Thoracic aorta (tissue), 2 donors: ENCODE measurements at regions not wholly inside any gene's neighbourhood (a gene's known extent, or its start where the extent isn't known, plus 50 kb on each side); places are given as distances from the start of the nearest gene placed in this dataset.

Source experiments
- ATAC-seq: fragments of 150-250 bp; one replicate; pipeline ENCODE4 v1.8.0; 2017; ENCODE audit warnings: low read depth; ENCODE audit not compliant: insufficient number of reproducible peaks, low FRiP score
- DNase-seq: peaks from one replicate; pipeline ENCODE4 v3.0.0-alpha.2; 2020; ENCODE audit warnings: low spot score
- H3K27ac ChIP-seq, 2 donors: fragments of 200-600 bp; sonication (generic); 1 replicate in 1 of 2; 2 replicates in 1 of 2; pipeline ENCODE4 v1.5.1; 2016; ENCODE audit warnings: mild to moderate bottlenecking in 2 of 2, moderate library complexity in 2 of 2
- H3K27me3 ChIP-seq: fragments of 200-600 bp; sonication (generic); replicated peaks from 2 replicates; pipeline ENCODE4 v1.6.0; 2016; ENCODE audit warnings: mild to moderate bottlenecking; ENCODE audit not compliant: insufficient read depth
- H3K36me3 ChIP-seq: fragments of 200-600 bp; sonication (generic); one replicate; pipeline ENCODE4 v1.5.1; 2016
- H3K4me1 ChIP-seq, 2 donors: fragments of 200-600 bp; sonication (generic); 1 replicate in 1 of 2; 2 replicates in 1 of 2; pipeline versions ENCODE4 v1.5.1 to v1.6.0; 2016; ENCODE audit warnings: low read depth in 2 of 2, mild to moderate bottlenecking in 1 of 2; ENCODE audit not compliant: control insufficient read depth in 1 of 2
- H3K4me3 ChIP-seq: fragments of 200-600 bp; sonication (generic); 2 replicates; pipeline ENCODE4 v1.5.1; 2016; ENCODE audit warnings: mild to moderate bottlenecking
- H3K9me3 ChIP-seq: fragments of 200-600 bp; sonication (generic); 2 replicates; pipeline ENCODE4 v1.5.1; 2016
- TF ChIP-seq, protein P1 (sequence below): fragments of 200-600 bp; sonication (generic); IDR thresholded peaks from one replicate; pipeline ENCODE4 v1.5.1; 2019; ENCODE audit warnings: antibody characterized with exemption

DNA sequence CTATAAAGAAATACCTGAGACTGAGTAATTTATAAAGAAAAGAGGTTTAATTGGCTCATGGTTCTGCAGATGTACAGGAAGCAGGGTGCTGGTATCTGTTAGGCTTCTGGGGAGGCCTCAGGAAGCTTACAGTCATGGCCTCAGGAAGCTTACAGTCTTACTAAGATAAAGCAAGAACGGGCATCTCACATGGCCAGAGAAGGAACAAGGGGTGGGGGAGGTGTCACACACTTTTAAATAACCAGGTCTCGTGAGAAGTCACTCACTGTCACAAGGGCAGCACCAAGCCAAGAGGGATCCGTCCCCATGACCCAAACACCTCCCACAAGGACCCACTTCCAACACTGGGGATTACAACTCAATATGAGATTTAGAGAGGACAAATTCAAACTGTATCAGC lies 192.8 kb upstream of the B3GAT1 start:
- Histone ChIP-seq H3K9me3 (no peaks in the 10 kb centered on the region), H3K27me3 (no peaks in the 10 kb centered on the region), H3K4me1 (no peaks in the 10 kb centered on the region), H3K36me3 (no peaks in the 10 kb centered on the region), H3K27ac (no peak overlapping the region), H3K4me3 (no peak overlapping the region)
- DNase-seq (no peak), ATAC-seq (no peak)
- TF ChIP-seq, protein P1, sequence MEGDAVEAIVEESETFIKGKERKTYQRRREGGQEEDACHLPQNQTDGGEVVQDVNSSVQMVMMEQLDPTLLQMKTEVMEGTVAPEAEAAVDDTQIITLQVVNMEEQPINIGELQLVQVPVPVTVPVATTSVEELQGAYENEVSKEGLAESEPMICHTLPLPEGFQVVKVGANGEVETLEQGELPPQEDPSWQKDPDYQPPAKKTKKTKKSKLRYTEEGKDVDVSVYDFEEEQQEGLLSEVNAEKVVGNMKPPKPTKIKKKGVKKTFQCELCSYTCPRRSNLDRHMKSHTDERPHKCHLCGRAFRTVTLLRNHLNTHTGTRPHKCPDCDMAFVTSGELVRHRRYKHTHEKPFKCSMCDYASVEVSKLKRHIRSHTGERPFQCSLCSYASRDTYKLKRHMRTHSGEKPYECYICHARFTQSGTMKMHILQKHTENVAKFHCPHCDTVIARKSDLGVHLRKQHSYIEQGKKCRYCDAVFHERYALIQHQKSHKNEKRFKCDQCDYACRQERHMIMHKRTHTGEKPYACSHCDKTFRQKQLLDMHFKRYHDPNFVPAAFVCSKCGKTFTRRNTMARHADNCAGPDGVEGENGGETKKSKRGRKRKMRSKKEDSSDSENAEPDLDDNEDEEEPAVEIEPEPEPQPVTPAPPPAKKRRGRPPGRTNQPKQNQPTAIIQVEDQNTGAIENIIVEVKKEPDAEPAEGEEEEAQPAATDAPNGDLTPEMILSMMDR: no peak

DNA sequence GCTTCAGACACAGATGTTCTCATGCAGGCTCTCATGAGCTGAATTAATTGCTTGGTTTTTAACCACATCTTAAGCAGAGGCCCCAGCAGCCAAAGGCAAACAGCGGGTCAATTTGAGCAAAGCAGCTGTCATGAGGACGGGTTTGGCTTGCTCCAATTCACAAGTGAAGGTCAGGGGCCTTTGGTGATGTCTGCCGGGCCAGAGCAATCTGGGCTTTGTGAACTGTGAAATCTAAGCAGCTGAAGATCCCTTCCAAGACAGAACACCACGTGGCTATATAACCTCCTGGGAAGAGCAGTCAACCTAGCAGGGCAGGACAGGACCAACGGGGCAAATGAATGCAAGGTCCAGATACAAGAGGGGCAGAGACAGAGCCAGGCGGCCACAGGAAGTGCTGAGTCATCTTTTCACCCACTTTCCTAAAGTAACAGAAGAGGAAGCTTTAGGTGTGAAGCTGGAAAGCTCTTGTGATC lies 187.3 kb upstream of the B3GAT1 start:
- no peak for DNase-seq
- ATAC-seq: no peak
- H3K27ac ChIP-seq: no peak overlapping the region
- no peak overlapping the region for H3K4me3 ChIP-seq
- TF ChIP-seq, protein P1: no peak
- no peaks in the 10 kb centered on the region for H3K4me1 ChIP-seq
- no peaks in the 10 kb centered on the region for H3K27me3 ChIP-seq
- no peaks in the 10 kb centered on the region for H3K9me3 ChIP-seq
- no peaks in the 10 kb centered on the region for H3K36me3 ChIP-seq

DNA sequence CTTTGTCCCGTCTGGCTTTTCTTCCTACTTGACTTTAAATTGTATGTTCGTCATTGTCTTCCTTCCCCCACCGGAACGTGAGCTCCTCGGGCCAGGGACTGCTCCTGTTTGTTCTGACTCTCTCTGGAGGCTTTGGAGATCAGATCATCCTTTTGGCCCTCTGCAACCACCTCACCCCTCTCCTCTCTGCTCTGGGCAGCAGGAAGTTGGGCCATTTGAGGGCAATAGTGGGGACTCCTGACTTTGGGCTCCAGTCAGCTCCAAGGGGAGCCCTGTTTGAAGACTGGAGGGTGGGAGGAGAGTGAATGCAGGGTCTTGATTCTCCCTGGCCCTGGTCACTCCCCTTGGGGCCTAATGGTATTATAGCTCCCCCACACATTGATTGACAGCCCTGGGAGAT lies 186.3 kb upstream of the B3GAT1 start:
- Histone ChIP-seq H3K36me3 (no peaks in the 10 kb centered on the region), H3K9me3 (no peaks in the 10 kb centered on the region), H3K4me3 (no peak overlapping the region), H3K27ac (no peak overlapping the region), H3K27me3 (no peaks in the 10 kb centered on the region), H3K4me1 (no peaks in the 10 kb centered on the region)
- TF ChIP-seq, protein P1: no peak
- ATAC-seq (no peak), DNase-seq (no peak)

DNA sequence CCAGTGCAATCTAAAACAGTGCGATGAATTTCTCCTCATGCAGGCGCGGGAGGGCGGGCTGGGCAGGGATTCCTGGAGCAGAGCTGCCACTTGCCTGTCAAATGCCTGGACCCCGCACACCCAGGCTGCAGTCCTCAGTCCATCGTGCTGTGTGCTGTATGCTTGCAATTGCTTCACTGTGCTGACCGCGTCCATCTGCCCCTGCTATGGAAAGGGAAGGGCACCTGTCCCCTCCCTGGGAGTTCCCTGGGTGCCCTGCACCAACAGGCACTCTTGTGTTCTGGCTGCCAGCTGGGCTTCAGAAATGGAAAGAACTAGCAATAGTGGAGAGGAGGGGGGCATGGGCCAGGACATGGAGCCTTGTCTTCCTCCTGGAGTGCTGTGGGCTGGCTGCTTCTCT lies 185.4 kb upstream of the B3GAT1 start:
- ATAC-seq: no peak

DNA sequence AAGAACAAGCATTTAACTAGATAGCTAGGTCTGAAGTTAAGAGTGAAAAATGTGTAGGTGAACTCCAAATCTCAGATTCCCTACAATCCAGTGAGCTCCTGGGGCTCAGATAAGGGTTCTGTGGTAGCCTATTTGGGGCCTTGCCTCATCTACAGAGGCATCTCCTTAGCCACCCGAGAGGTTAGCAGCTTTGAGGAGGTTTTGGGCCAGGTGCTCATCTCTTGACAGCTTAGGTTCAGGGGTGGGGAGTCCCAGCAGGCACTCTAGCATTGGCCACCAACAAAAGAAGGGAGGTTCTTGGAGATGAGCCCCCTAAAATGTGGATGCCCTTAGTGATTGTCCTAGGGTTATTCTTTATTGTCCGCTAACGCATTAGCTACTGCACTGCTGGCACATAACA lies 184.4 kb upstream of the B3GAT1 start:
- H3K9me3 ChIP-seq: no peaks in the 10 kb centered on the region
- no peaks in the 10 kb centered on the region for H3K36me3 ChIP-seq
- H3K27ac ChIP-seq: no peak overlapping the region
- DNase-seq: no peak
- H3K4me3 ChIP-seq: no peak overlapping the region
- no peaks in the 10 kb centered on the region for H3K27me3 ChIP-seq
- ATAC-seq: no peak
- TF ChIP-seq, protein P1: no peak
- no peaks in the 10 kb centered on the region for H3K4me1 ChIP-seq

More for the DNA sequence above, 185.4 kb upstream of the B3GAT1 start:
- no peaks in the 10 kb centered on the region for H3K36me3 ChIP-seq
- TF ChIP-seq, protein P1: no peak
- H3K4me3 ChIP-seq: no peak overlapping the region
- no peaks in the 10 kb centered on the region for H3K4me1 ChIP-seq
- H3K27ac ChIP-seq: no peak overlapping the region
- no peaks in the 10 kb centered on the region for H3K27me3 ChIP-seq
- no peaks in the 10 kb centered on the region for H3K9me3 ChIP-seq
- DNase-seq: no peak
